ENCODE measurements at regions not wholly inside any gene's neighbourhood (a gene's known extent, or its start where the extent isn't known, plus 50 kb on each side); places are given as distances from the start of the nearest gene placed in this dataset.
"Not testable (repeated sequence)": the region's sequence is repeated elsewhere in the genome, so short reads cannot be mapped to it uniquely, and the experiment has no call there.

- DNase-seq = no peak
These were observed 389.5 kb upstream of the PROX1 start for GRCh38 chr1:213598263-213598662.

GRCh38 chr1:213600879-213601278 is 386.9 kb upstream of the PROX1 start:
- no peak for DNase-seq

- not testable (repeated sequence) for DNase-seq
These were observed 386.1 kb upstream of the PROX1 start for GRCh38 chr1:213601705-213602104.

GRCh38 chr1:213602796-213603486 is 384.8 kb upstream of the PROX1 start:
- no peak for DNase-seq

GRCh38 chr1:213604477-213604876 is 383.3 kb upstream of the PROX1 start:
- no peak for DNase-seq

- DNase-seq = no peak
These were observed 382.0 kb upstream of the PROX1 start for GRCh38 chr1:213605732-213606131.

GRCh38 chr1:213606252-213606820 is 381.4 kb upstream of the PROX1 start:
- no peak for DNase-seq

GRCh38 chr1:213613549-213613948 is 374.2 kb upstream of the PROX1 start:
- DNase-seq = no peak

GRCh38 chr1:213615226-213615916 is 372.4 kb upstream of the PROX1 start:
- no peak for DNase-seq

GRCh38 chr1:213617133-213617532 is 370.6 kb upstream of the PROX1 start:
- DNase-seq = no peak

- no peak for DNase-seq
These were observed 369.7 kb upstream of the PROX1 start for GRCh38 chr1:213618094-213618493.

- DNase-seq = no peak
These were observed 368.7 kb upstream of the PROX1 start for GRCh38 chr1:213619026-213619425.

- no peak for DNase-seq
These were observed 366.7 kb upstream of the PROX1 start for GRCh38 chr1:213621077-213621476.

GRCh38 chr1:213622365-213623063 is 365.3 kb upstream of the PROX1 start:
- DNase-seq = no peak

- DNase-seq = no peak
These were observed 364.6 kb upstream of the PROX1 start for GRCh38 chr1:213623064-213623581.

GRCh38 chr1:213623862-213624261 is 363.9 kb upstream of the PROX1 start:
- no peak for DNase-seq

GRCh38 chr1:213636778-213637177 is 351.0 kb upstream of the PROX1 start:
- not testable (repeated sequence) for DNase-seq

GRCh38 chr1:213641312-213641711 is 346.5 kb upstream of the PROX1 start:
- no peak for DNase-seq

GRCh38 chr1:213643360-213643759 is 344.4 kb upstream of the PROX1 start:
- no peak for DNase-seq

- DNase-seq = no peak
These were observed 339.7 kb upstream of the PROX1 start for GRCh38 chr1:213647864-213648650.

- no peak for DNase-seq
These were observed 338.4 kb upstream of the PROX1 start for GRCh38 chr1:213649373-213649772.

GRCh38 chr1:213650603-213651002 is 337.2 kb upstream of the PROX1 start:
- DNase-seq = no peak
